GM12864 (cell line): ENCODE measurements at regions not wholly inside any gene's neighbourhood (a gene's known extent, or its start where the extent isn't known, plus 50 kb on each side); places are given as distances from the start of the nearest gene placed in this dataset.

ENCODE experiments used
- DNase-seq: peaks from one replicate; pipeline ENCODE4 v3.0.0-alpha.2; 2011; ENCODE audit warnings: low read depth
- H3K4me3 ChIP-seq: 2 replicates; pipeline ENCODE4 v1.5.1; 2011; ENCODE audit warnings: mild to moderate bottlenecking, low read depth, low read length, control low read depth
- CTCF ChIP-seq: IDR thresholded peaks from 2 replicates; pipeline ENCODE4 v1.5.1; 2011; ENCODE audit warnings: low read depth, mild to moderate bottlenecking, moderate library complexity, low read length, control low read depth, inconsistent platforms; ENCODE audit errors: missing control alignments

DNA sequence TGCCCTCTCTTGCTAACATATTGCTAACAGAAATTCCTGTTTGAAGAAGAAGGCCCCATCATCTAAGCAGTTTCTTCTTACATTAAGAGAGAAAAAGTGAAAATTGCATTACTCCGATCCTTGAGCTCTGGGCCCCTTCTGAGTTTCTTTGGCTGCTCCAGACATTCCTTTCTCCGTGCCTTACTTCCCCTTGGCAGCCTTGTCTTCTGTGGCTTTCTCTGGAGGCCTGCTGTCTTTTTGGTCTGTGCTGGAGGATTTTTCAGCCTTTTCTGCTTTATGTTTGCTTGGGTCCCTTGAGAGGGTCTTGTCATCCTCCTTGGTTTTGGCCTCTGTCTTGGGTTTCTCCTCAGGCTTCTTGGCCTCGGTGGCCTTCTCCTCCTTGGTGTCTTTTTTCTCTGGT lies 378.8 kb upstream of the CHD6 start:
- no peak for TF ChIP-seq CTCF
- DNase-seq: no peak
- no peak overlapping the region for H3K4me3 ChIP-seq

- no peak for TF ChIP-seq CTCF
- H3K4me3 ChIP-seq: no peak overlapping the region
- DNase-seq: no peak
These were observed 374.3 kb upstream of the CHD6 start for GRCh38 chr20:41992481-41992880.

DNA sequence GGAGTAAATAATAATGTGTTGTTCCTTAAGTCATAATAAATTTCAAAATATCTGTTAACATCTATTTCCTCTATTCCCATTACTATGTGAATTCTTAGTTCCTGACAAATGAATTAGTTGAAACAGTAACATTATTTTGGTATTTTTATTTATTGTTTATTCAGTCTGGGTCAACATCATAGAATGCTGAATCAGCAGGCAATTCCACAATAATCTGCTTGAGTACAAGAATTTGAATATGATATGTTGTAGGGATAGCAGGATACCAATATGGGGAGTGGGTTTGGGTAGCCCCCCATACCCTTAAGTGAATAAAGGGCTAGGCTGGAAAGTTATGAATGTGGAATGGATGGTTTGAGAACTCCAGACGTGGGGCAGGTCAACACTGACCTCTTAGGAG lies 373.2 kb upstream of the CHD6 start:
- no peak for DNase-seq
- H3K4me3 ChIP-seq: no peak overlapping the region
- TF ChIP-seq CTCF: no peak

DNA sequence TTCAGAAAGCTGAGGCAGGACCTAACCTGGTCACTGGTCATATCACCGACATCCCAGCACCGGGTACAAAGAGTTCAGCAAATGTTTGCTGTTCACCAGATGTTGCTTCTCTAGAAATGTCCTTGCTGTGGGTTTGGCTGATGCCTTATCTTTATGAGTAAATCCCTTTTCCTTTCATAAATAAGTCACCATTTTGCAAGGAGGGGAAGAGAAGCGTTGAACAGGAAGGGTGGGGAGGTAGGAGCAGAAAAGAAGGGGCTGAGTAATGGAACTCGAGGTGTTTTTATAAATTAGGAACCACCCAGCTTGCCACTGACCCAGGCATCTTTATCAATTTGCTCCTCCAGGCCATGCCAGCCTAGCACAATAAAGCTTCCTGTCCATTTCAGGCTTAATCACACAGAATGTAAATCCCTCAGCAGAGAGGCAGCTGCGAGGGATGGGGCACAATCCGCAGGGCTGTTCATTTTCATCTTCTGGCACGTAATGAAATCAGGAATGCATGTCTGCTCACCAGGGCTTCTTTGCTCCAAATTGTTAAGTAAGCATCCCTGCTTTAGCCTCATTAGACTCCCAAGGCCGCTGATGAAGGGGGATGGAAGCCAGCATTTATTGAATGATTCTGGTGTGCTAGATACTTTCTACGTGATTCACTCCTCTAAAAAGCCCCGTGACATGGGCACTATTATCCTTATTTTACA lies 371.9 kb upstream of the CHD6 start:
- no peak for TF ChIP-seq CTCF
- no peak for DNase-seq
- H3K4me3 ChIP-seq: no peak overlapping the region

DNA sequence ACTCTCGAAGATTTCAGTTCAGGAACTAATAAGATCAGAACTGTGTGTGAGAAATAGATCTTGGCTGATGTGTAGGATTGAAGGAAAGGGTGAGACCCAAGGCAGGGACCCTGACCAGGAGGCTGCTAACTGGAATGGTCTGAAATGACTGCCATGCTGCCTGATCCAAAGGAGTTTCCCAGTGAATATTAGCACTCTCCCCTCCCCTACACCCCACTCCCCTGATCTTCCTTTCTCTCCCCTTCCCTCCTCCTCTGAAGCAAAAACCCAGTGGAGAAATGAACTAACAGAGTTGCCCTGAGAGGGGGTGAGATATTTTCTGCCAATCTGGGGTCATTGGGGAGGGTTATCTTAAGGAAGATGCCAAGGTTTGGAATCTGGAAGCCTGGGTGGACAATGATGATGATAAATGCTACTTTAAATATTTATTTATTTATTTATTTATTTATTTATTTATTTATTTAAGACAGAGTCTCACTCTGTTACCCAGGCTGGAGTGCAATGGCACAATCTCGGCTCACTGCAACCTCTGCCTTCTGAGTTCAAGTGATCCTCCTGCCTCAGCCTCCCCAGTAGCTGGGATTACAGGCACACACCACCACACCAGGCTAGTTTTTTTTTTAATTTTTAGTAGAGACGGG lies 371.0 kb upstream of the CHD6 start:
- TF ChIP-seq CTCF: no peak
- no peak overlapping the region for H3K4me3 ChIP-seq
- DNase-seq: no peak

DNA sequence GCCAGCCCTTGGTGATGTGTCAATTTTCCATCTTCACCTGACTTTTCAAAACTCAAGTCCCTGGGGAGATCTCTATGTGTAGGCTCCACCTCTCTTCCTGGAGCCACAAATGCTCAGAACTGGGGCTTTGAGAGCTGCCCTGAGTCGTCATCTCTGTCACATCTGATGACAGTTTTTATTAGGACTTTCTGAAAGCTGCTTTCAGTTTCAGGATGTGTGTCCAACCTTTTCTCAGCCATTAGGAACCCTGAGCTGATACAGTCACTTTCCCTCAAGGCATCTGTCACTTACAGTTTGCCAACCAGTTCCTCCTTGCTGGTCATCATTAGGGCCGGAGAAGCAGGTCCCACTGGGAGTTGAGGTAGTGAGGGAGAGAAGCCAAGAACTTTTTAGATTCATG lies 365.9 kb upstream of the CHD6 start:
- no peak overlapping the region for H3K4me3 ChIP-seq
- no peak for TF ChIP-seq CTCF
- no peak for DNase-seq

- TF ChIP-seq CTCF: no peak
- no peak overlapping the region for H3K4me3 ChIP-seq
- DNase-seq: no peak
These were observed 365.0 kb upstream of the CHD6 start for GRCh38 chr20:41983159-41983558.
